Activated CD4-positive, alpha-beta T cell treated with anti-CD3 and anti-CD28 coated beads, Interleukin-2, amount 10 ng/mL, durations not matched to agents 7 days and 5 days (primary cell): ENCODE measurements at regions not wholly inside any gene's neighbourhood (a gene's known extent, or its start where the extent isn't known, plus 50 kb on each side); places are given as distances from the start of the nearest gene placed in this dataset.

Experiments
- CTCF ChIA-PET: fragments of 350-600 bp; sonication (Branson Sonifier 250); formaldehyde crosslinking; loops from one replicate; lab custom pipeline; 2021; ENCODE audit warnings: antibody characterized with exemption; lab: Charles Lee
- POLR2A ChIA-PET: fragments of 350-600 bp; sonication (Branson Sonifier 250); formaldehyde crosslinking; loops from one replicate; lab custom pipeline; 2021; ENCODE audit warnings: antibody characterized with exemption; lab: Charles Lee
- DNase-seq: peaks from one replicate; pipeline ENCODE4 v3.0.0-alpha.2; 2020
- H3K27ac Mint-ChIP-seq: one replicate; pipeline ENCODE4 v1.8.0; 2021; ENCODE audit warnings: mild to moderate bottlenecking, moderate library complexity, mixed read lengths
- H3K27me3 Mint-ChIP-seq: one replicate; pipeline ENCODE4 v1.8.0; 2021; ENCODE audit warnings: mixed read lengths
- H3K36me3 Mint-ChIP-seq: one replicate; pipeline ENCODE4 v1.8.0; 2021; ENCODE audit warnings: low read depth, mixed read lengths
- H3K4me1 Mint-ChIP-seq: one replicate; pipeline ENCODE4 v1.8.0; 2021; ENCODE audit warnings: mixed read lengths
- H3K4me3 Mint-ChIP-seq: one replicate; pipeline ENCODE4 v1.8.0; 2021; ENCODE audit warnings: mild to moderate bottlenecking, moderate library complexity, mixed read lengths
- H3K9me3 Mint-ChIP-seq: one replicate; pipeline ENCODE4 v1.8.0; 2021; ENCODE audit warnings: mixed read lengths

- peaks cover 37% of the 10 kb centered on the region for H3K4me1 Mint-ChIP-seq
- no peak for DNase-seq
- H3K36me3 Mint-ChIP-seq = peaks cover 3% of the 10 kb centered on the region
- H3K4me3 Mint-ChIP-seq = no peak overlapping the region
- H3K27ac Mint-ChIP-seq = no peak overlapping the region
- no peaks in the 10 kb centered on the region for H3K9me3 Mint-ChIP-seq
- H3K27me3 Mint-ChIP-seq = peaks cover 33% of the 10 kb centered on the region
- ChIA-PET POLR2A (no interaction called here), CTCF (interaction anchor here (0.8 kb wide), 1 partner anchor 48 kb away, joined by 3 read pairs; no protein-coding TSS in a partner anchor)
Observed at GRCh38 chr1:172893146-172893841, 157.4 kb downstream of the TNFSF18 start.

DNA sequence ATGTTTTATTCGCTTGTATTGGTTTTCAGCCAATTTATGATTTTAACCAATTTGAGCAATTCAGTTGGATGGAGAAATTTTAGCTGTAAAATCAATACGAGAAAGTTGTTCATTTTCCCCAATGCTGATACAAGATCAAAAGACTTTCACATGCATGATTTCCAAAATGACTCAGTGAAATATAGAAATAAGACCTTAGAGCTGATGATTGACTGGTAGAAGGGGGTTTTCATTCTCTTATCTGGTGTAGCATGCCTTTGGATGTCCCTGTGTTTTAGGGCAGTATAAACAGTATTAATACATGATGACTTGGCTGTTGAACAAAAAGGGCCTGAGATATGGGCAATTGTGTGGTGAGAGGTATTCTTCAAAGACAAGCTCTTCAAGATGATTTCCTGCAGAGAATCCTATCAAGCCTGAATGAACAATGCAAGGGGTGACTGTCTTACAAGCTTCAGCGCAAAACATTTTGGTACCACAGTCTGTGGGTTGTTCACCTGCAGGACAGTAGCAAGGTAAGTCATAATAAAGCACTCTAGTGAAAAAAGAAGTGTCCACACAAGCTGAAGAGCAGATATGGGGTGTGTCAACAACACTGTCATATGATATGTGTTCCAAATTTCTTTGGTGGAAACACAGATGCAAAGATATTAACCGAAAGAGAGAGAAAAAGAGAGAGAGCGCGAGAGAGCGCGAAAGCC is 156.2 kb downstream of the TNFSF18 start:
- CTCF ChIA-PET = interaction anchor here (0.8 to 1.3 kb wide), 3 partner anchors 11 to 116 kb away, joined by 3 to 6 read pairs (median 3); no protein-coding TSS in a partner anchor
- Mint-ChIP-seq H3K27ac (peak overlapping the region; percentile 91), H3K4me3 (peak overlapping the region; percentile 50), H3K9me3 (no peaks in the 10 kb centered on the region), H3K4me1 (peaks cover 43% of the 10 kb centered on the region), H3K36me3 (peaks cover 7% of the 10 kb centered on the region), H3K27me3 (peaks cover 36% of the 10 kb centered on the region)
- POLR2A ChIA-PET = no interaction called here
- DNase-seq = no peak

- Mint-ChIP-seq H3K36me3 (peaks cover 7% of the 10 kb centered on the region), H3K27me3 (peaks cover 32% of the 10 kb centered on the region), H3K4me1 (peaks cover 43% of the 10 kb centered on the region), H3K9me3 (no peaks in the 10 kb centered on the region), H3K4me3 (peak overlapping the region; percentile 50), H3K27ac (peak overlapping the region; percentile 91)
- CTCF ChIA-PET = interaction anchor here (1.2 to 1.3 kb wide), 2 partner anchors 10 to 116 kb away, joined by 3 to 6 read pairs; no protein-coding TSS in a partner anchor
- POLR2A ChIA-PET = no interaction called here
- peak; percentile 63 for DNase-seq
Observed at GRCh38 chr1:172895050-172895460, 155.7 kb downstream of the TNFSF18 start.

- peaks cover 7% of the 10 kb centered on the region for H3K36me3 Mint-ChIP-seq
Observed at GRCh38 chr1:172895761-172896160, 155.0 kb downstream of the TNFSF18 start.

DNA sequence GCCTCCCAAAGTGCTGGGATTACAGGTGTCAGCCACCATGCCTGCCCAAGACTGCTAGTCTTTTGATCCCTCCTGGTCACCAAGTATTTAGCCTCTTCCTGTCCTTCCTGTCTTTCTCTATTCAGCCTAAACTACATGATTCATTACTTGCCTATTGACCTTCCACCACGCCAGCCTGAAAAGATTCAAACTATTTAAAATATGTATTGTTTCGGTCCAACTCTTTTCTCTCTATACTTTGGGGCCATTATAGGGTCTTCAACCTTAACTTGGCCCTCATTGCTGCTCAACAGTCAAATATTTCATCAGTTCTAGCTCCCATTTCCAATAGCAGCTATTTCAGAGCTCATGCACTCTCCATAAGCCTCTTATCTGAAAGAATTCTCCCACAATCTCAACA is 153.0 kb downstream of the TNFSF18 start:
- ChIA-PET CTCF (interaction anchor here (1.0 kb wide), 1 partner anchor 10 kb away, joined by 3 read pairs; no protein-coding TSS in a partner anchor), POLR2A (no interaction called here)
- H3K4me1 Mint-ChIP-seq = peaks cover 52% of the 10 kb centered on the region
- DNase-seq = no peak
- H3K27ac Mint-ChIP-seq = no peak overlapping the region
- no peak overlapping the region for H3K4me3 Mint-ChIP-seq
- H3K27me3 Mint-ChIP-seq = peaks cover 33% of the 10 kb centered on the region
- H3K36me3 Mint-ChIP-seq = peaks cover 5% of the 10 kb centered on the region
- no peaks in the 10 kb centered on the region for H3K9me3 Mint-ChIP-seq

More at GRCh38 chr1:172895761-172896160, 155.0 kb downstream of the TNFSF18 start:
- H3K27me3 Mint-ChIP-seq = peaks cover 35% of the 10 kb centered on the region
- H3K4me1 Mint-ChIP-seq = peaks cover 50% of the 10 kb centered on the region
- ChIA-PET POLR2A (no interaction called here), CTCF (interaction anchor here (1.0 to 1.2 kb wide), 2 partner anchors 9 to 10 kb away, joined by 4 to 6 read pairs; no protein-coding TSS in a partner anchor)
- no peak for DNase-seq
- no peaks in the 10 kb centered on the region for H3K9me3 Mint-ChIP-seq
- peak overlapping the region; percentile 20 for H3K27ac Mint-ChIP-seq
- no peak overlapping the region for H3K4me3 Mint-ChIP-seq

DNA sequence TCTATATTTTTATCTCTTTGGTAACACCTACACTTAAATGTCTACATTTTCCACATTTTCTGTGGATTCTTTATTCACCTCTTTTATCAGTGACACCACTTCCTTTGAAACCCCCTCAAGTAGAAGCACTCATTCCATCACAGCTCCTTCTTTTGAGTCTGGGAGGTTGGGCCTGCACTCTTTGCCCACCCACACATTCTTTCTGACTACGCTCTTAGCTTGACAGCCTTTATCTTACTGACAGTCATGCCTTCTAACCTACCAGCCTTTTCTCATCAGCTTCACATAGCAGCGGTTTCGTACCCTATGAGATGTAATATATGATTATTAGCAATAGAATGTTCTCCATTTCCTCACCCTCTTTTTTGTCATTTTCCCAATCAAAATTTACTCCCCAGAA is 151.9 kb downstream of the TNFSF18 start:
- peaks cover 30% of the 10 kb centered on the region for H3K27me3 Mint-ChIP-seq
- H3K9me3 Mint-ChIP-seq = no peaks in the 10 kb centered on the region
- no peak overlapping the region for H3K27ac Mint-ChIP-seq
- no peak for DNase-seq
- no peak overlapping the region for H3K4me3 Mint-ChIP-seq
- peaks cover 4% of the 10 kb centered on the region for H3K36me3 Mint-ChIP-seq
- ChIA-PET CTCF (no interaction called here), POLR2A (no interaction called here)
- peaks cover 41% of the 10 kb centered on the region for H3K4me1 Mint-ChIP-seq

- H3K4me3 Mint-ChIP-seq = no peak overlapping the region
- CTCF ChIA-PET = interaction anchor here (0.6 to 0.9 kb wide), 2 partner anchors 13 to 869 kb away, joined by 3 to 5 read pairs; no protein-coding TSS in a partner anchor
- peak overlapping the region; percentile 0 for H3K27ac Mint-ChIP-seq
- H3K27me3 Mint-ChIP-seq = peaks cover 41% of the 10 kb centered on the region
- POLR2A ChIA-PET = no interaction called here
- peaks cover 27% of the 10 kb centered on the region for H3K4me1 Mint-ChIP-seq
- no peaks in the 10 kb centered on the region for H3K9me3 Mint-ChIP-seq
- H3K36me3 Mint-ChIP-seq = peaks cover 6% of the 10 kb centered on the region
- DNase-seq = no peak
Observed at GRCh38 chr1:172900376-172900997, 150.3 kb downstream of the TNFSF18 start.

GRCh38 chr1:172902200-172902599 is 148.5 kb downstream of the TNFSF18 start:
- Mint-ChIP-seq H3K27me3 (peaks cover 40% of the 10 kb centered on the region), H3K4me1 (peaks cover 33% of the 10 kb centered on the region), H3K4me3 (no peak overlapping the region), H3K9me3 (no peaks in the 10 kb centered on the region), H3K36me3 (peaks cover 7% of the 10 kb centered on the region), H3K27ac (no peak overlapping the region)
- ChIA-PET POLR2A (no interaction called here), CTCF (no interaction called here)
- no peak for DNase-seq

GRCh38 chr1:172902861-172903381 is 147.8 kb downstream of the TNFSF18 start:
- no peak for DNase-seq
- Mint-ChIP-seq H3K27ac (no peak overlapping the region), H3K36me3 (peaks cover 7% of the 10 kb centered on the region), H3K9me3 (peaks cover 2% of the 10 kb centered on the region), H3K4me1 (peaks cover 39% of the 10 kb centered on the region), H3K4me3 (no peak overlapping the region), H3K27me3 (peaks cover 34% of the 10 kb centered on the region)
- ChIA-PET CTCF (no interaction called here), POLR2A (no interaction called here)

GRCh38 chr1:172903581-172904220 is 147.0 kb downstream of the TNFSF18 start:
- H3K9me3 Mint-ChIP-seq = peaks cover 6% of the 10 kb centered on the region
- no peak for DNase-seq
- H3K36me3 Mint-ChIP-seq = peaks cover 7% of the 10 kb centered on the region
- H3K27me3 Mint-ChIP-seq = peaks cover 31% of the 10 kb centered on the region
- no peak overlapping the region for H3K27ac Mint-ChIP-seq
- POLR2A ChIA-PET = no interaction called here
- no peak overlapping the region for H3K4me3 Mint-ChIP-seq
- CTCF ChIA-PET = no interaction called here
- H3K4me1 Mint-ChIP-seq = peaks cover 39% of the 10 kb centered on the region

GRCh38 chr1:172905452-172905851 is 145.3 kb downstream of the TNFSF18 start:
- peaks cover 24% of the 10 kb centered on the region for H3K27me3 Mint-ChIP-seq
- H3K4me3 Mint-ChIP-seq = no peak overlapping the region
- ChIA-PET CTCF (interaction anchor here (1.5 to 1.9 kb wide), 2 partner anchors 9 to 10 kb away, joined by 4 to 6 read pairs; no protein-coding TSS in a partner anchor), POLR2A (no interaction called here)
- no peak for DNase-seq
- H3K4me1 Mint-ChIP-seq = peaks cover 33% of the 10 kb centered on the region
- peaks cover 4% of the 10 kb centered on the region for H3K36me3 Mint-ChIP-seq
- H3K27ac Mint-ChIP-seq = no peak overlapping the region
- H3K9me3 Mint-ChIP-seq = peaks cover 6% of the 10 kb centered on the region
